ENCODE measurements at regions not wholly inside any gene's neighbourhood (a gene's known extent, or its start where the extent isn't known, plus 50 kb on each side); places are given as distances from the start of the nearest gene placed in this dataset.

DNA sequence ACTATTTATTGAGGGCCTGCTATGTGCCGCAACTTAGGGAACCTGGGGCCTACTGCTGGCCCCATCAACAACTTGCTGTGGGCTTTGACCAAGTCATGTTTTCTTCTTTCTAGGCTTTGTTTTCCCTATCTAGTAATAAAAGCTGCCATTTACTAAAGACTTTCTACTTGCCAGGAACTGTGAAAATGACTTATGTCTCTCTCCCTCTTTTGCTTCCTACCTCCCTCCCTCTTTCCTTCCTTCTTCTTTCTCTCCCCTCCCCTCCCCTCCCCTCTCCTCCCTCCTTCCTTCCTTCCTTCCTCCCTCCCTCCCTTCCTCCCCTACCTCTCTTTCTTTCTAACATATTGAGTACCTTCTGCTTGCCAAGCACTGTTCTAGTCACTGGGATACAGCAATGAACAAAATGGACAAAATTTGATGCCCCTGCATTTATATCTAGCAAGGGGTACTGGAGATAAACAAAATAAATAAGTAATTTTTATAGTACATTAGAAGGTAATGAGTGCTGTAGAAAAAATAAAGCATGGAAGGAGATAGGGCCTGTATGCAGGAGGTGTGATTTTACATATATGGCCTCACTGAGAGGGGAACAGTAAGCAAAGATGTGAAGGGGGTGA, 170.3 kb upstream of the USP24 start:
- no CpG with 5 or more reads among the region's 1 CpG for WGBS (ENCODE audit: insufficient coverage, insufficient read length)
- no peak overlapping the region for H3K27ac ChIP-seq (ENCODE audit: low read length)
- no peaks in the 10 kb centered on the region for H3K4me1 ChIP-seq (ENCODE audit: control insufficient read depth, insufficient read depth, low read length)
- no peaks in the 10 kb centered on the region for H3K27me3 ChIP-seq (ENCODE audit: control insufficient read depth, insufficient read depth, low read length)
- H3K9me3 ChIP-seq (ENCODE audit: control insufficient read depth, insufficient read depth, low read length) = no peaks in the 10 kb centered on the region
- no peak overlapping the region for H3K4me3 ChIP-seq (ENCODE audit: low read length)
- no peak for DNase-seq (ENCODE audit: low read depth, low spot score)
- H3K36me3 ChIP-seq (ENCODE audit: control insufficient read depth, insufficient read depth, low read length) = no peaks in the 10 kb centered on the region

DNA sequence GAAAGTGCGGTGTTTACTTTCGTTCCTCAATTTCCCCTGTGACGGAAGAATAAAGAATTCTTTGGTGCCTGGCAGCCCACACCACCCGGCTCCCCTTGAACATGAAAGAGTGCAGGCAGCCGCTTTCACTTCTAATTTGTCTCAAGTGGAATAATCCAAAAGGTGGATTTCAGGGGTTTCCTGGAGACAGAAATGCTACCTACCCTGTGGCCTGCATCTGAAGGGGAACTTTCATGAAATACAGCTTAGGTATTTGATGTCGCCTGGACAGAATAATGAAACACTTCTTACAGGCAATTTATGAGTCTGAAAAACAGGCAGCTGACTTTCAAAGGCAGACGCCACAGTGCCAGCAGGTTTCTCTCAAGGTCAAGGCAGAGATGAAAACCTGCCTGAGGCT, 169.5 kb upstream of the USP24 start:
- Histone ChIP-seq H3K36me3 (ENCODE audit: control insufficient read depth, insufficient read depth, low read length) (no peaks in the 10 kb centered on the region), H3K4me3 (ENCODE audit: low read length) (no peak overlapping the region), H3K4me1 (ENCODE audit: control insufficient read depth, insufficient read depth, low read length) (no peaks in the 10 kb centered on the region), H3K27me3 (ENCODE audit: control insufficient read depth, insufficient read depth, low read length) (no peaks in the 10 kb centered on the region), H3K27ac (ENCODE audit: low read length) (no peak overlapping the region), H3K9me3 (ENCODE audit: control insufficient read depth, insufficient read depth, low read length) (no peaks in the 10 kb centered on the region)
- no peak for DNase-seq (ENCODE audit: low read depth, low spot score)
- no CpG with 5 or more reads among the region's 7 CpGs for WGBS (ENCODE audit: insufficient coverage, insufficient read length)

DNA sequence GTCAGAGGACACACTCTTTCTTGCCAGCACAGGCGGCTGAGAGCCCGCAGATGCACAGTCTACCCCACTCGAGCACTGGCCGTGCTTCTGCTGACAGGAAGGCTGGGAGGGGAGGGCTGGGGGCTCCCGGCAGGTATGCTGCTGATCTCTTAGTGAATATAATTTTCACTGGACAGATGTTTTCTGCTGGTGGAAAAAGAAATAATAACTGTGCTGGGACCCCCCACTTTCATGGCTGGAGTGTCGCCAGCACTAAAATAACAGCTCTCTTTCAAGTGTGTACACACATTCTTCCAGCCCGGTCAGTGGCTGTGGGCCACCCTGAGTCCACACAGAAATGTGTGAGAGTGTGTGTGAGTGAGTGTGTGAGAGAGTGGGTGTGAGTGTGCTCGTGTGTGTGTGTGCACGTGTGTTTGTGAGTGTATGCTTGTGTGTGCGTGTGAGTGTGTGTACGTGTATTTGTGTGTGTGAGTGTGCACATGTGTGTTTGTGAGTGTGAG, 167.7 kb upstream of the USP24 start:
- no peaks in the 10 kb centered on the region for H3K27me3 ChIP-seq (ENCODE audit: control insufficient read depth, insufficient read depth, low read length)
- H3K36me3 ChIP-seq (ENCODE audit: control insufficient read depth, insufficient read depth, low read length) = no peaks in the 10 kb centered on the region
- no peak overlapping the region for H3K4me3 ChIP-seq (ENCODE audit: low read length)
- no peak overlapping the region for H3K27ac ChIP-seq (ENCODE audit: low read length)
- 100% methylated on average over 3 of the region's 11 CpGs for WGBS (ENCODE audit: insufficient coverage, insufficient read length)
- no peaks in the 10 kb centered on the region for H3K9me3 ChIP-seq (ENCODE audit: control insufficient read depth, insufficient read depth, low read length)
- no peak for DNase-seq (ENCODE audit: low read depth, low spot score)
- no peaks in the 10 kb centered on the region for H3K4me1 ChIP-seq (ENCODE audit: control insufficient read depth, insufficient read depth, low read length)

DNA sequence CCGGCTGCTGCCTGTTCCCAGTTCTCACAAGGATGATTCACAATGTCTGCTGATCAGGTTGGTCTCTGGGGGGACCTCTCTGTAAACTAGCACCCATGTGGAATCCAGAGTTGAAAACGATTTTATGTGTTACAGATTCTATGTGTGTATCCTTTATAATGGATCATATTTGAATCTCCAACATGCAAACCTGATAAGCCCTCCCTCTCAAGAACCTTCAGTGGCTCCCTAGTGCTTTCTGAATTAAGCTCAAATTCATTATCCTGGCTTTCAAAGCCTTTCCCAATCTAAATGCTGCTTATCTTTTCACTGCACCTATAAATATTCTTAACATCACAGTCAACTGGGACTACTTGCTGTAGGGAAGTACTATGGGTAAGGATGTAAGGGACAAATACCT, 166.8 kb upstream of the USP24 start:
- DNase-seq (ENCODE audit: low read depth, low spot score) = no peak
- WGBS (ENCODE audit: insufficient coverage, insufficient read length) = no CpG with 5 or more reads among the region's 2 CpGs
- Histone ChIP-seq H3K9me3 (ENCODE audit: control insufficient read depth, insufficient read depth, low read length) (no peaks in the 10 kb centered on the region), H3K27me3 (ENCODE audit: control insufficient read depth, insufficient read depth, low read length) (no peaks in the 10 kb centered on the region), H3K4me3 (ENCODE audit: low read length) (no peak overlapping the region), H3K27ac (ENCODE audit: low read length) (no peak overlapping the region), H3K4me1 (ENCODE audit: control insufficient read depth, insufficient read depth, low read length) (no peaks in the 10 kb centered on the region), H3K36me3 (ENCODE audit: control insufficient read depth, insufficient read depth, low read length) (no peaks in the 10 kb centered on the region)

DNA sequence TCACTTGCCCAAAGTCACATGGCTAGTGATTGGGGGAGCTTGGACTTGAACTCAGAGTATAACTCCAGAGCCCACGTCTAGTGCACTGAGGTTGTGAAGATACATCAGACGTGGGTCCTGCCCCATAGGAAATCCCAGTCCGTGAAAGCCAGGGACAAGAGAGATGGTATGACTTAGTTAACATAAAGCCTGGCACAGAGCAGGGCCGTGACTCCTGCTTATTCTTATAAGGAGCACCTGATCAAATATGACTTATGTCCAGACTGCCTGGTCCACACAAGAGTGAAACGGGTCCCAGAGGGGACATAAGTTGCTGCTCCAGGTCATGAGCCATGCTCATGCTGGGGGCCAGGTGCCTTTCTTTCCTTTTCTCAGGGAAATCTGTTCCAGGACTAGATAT, 166.3 kb upstream of the USP24 start:
- Histone ChIP-seq H3K9me3 (ENCODE audit: control insufficient read depth, insufficient read depth, low read length) (no peaks in the 10 kb centered on the region), H3K27me3 (ENCODE audit: control insufficient read depth, insufficient read depth, low read length) (no peaks in the 10 kb centered on the region), H3K4me1 (ENCODE audit: control insufficient read depth, insufficient read depth, low read length) (no peaks in the 10 kb centered on the region), H3K4me3 (ENCODE audit: low read length) (no peak overlapping the region), H3K36me3 (ENCODE audit: control insufficient read depth, insufficient read depth, low read length) (no peaks in the 10 kb centered on the region), H3K27ac (ENCODE audit: low read length) (no peak overlapping the region)
- no peak for DNase-seq (ENCODE audit: low read depth, low spot score)
- no CpG with 5 or more reads among the region's 5 CpGs for WGBS (ENCODE audit: insufficient coverage, insufficient read length)

DNA sequence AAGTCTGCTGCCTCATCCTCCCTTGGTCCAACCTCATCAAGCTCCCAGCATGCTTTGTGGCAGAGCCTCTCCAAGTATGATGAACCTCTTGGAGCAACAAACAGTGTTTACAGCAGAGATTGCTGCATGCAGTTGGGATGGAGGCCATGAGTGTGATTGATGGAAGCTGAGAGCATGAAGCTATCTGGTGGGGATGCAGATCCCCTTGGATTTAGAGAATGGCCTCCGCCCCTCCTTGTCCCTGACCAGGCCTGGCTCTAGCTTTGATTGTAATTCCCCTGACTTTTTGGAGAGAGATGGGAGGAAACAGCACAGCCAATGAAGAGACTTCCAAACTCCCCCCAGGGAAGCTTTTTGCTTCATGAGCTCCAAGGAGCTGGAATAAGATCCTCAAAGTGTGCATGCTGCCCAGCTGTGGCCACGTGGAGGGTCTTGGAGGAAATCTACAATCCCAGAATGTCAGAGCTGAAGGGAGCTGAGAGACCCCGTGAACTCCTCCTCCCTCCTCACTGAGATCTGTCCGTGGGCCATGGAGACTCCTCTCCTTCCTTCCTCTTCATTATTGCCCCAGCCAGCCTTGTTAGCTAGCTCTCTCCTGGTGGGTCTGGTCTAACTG, 165.3 kb upstream of the USP24 start:
- Histone ChIP-seq H3K36me3 (ENCODE audit: control insufficient read depth, insufficient read depth, low read length) (no peaks in the 10 kb centered on the region), H3K27me3 (ENCODE audit: control insufficient read depth, insufficient read depth, low read length) (no peaks in the 10 kb centered on the region), H3K9me3 (ENCODE audit: control insufficient read depth, insufficient read depth, low read length) (no peaks in the 10 kb centered on the region), H3K27ac (ENCODE audit: low read length) (no peak overlapping the region), H3K4me3 (ENCODE audit: low read length) (no peak overlapping the region), H3K4me1 (ENCODE audit: control insufficient read depth, insufficient read depth, low read length) (no peaks in the 10 kb centered on the region)
- no CpG with 5 or more reads among the region's 4 CpGs for WGBS (ENCODE audit: insufficient coverage, insufficient read length)
- no peak for DNase-seq (ENCODE audit: low read depth, low spot score)

DNA sequence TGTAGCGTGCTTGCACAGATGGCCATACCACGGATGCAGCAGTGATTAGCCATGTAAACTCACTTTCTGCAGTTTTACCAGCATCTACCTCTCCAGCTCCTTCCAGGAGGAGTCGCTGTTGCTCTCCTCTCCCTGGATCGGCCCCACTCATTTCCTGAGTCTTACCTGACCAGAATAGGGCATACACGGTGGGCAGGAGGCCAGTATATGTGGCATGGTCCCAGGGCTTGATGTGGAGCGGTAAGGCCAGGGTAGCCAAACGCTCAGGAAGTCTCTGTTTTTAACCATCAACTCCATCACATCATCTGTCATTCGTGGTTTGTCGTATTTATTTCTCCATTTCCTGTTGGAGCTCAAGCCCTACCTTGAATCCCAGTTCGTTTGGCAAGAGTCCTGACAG, 163.4 kb upstream of the USP24 start:
- no CpG with 5 or more reads among the region's 10 CpGs for WGBS (ENCODE audit: insufficient coverage, insufficient read length)
- no peaks in the 10 kb centered on the region for H3K36me3 ChIP-seq (ENCODE audit: control insufficient read depth, insufficient read depth, low read length)
- no peaks in the 10 kb centered on the region for H3K4me1 ChIP-seq (ENCODE audit: control insufficient read depth, insufficient read depth, low read length)
- H3K4me3 ChIP-seq (ENCODE audit: low read length) = no peak overlapping the region
- no peaks in the 10 kb centered on the region for H3K9me3 ChIP-seq (ENCODE audit: control insufficient read depth, insufficient read depth, low read length)
- peak; percentile 61 for DNase-seq (ENCODE audit: low read depth, low spot score)
- no peak overlapping the region for H3K27ac ChIP-seq (ENCODE audit: low read length)
- no peaks in the 10 kb centered on the region for H3K27me3 ChIP-seq (ENCODE audit: control insufficient read depth, insufficient read depth, low read length)

DNA sequence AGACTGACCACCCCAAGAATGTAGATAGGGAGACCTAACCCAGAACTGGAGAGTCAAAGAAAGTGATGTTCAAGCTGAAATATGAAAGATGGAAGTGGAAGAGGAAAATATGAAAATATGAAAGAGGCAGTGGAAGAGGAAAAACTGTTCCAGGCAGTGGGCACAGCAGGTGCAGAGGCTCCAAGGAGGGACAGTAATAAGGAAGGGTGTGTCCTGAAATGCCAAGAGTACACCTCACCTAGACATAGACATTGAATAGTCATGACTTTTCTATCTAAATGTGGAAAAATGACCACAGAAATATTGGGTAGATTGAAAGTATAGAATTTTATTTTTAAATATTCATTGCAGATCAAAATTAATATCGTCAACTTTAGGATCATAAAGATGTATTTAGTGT, 161.7 kb upstream of the USP24 start:
- H3K36me3 ChIP-seq (ENCODE audit: control insufficient read depth, insufficient read depth, low read length) = no peaks in the 10 kb centered on the region
- H3K9me3 ChIP-seq (ENCODE audit: control insufficient read depth, insufficient read depth, low read length) = no peaks in the 10 kb centered on the region
- H3K27me3 ChIP-seq (ENCODE audit: control insufficient read depth, insufficient read depth, low read length) = no peaks in the 10 kb centered on the region
- WGBS (ENCODE audit: insufficient coverage, insufficient read length) = no CpG with 5 or more reads among the region's 1 CpG
- no peak overlapping the region for H3K4me3 ChIP-seq (ENCODE audit: low read length)
- DNase-seq (ENCODE audit: low read depth, low spot score) = no peak
- H3K4me1 ChIP-seq (ENCODE audit: control insufficient read depth, insufficient read depth, low read length) = no peaks in the 10 kb centered on the region
- no peak overlapping the region for H3K27ac ChIP-seq (ENCODE audit: low read length)

DNA sequence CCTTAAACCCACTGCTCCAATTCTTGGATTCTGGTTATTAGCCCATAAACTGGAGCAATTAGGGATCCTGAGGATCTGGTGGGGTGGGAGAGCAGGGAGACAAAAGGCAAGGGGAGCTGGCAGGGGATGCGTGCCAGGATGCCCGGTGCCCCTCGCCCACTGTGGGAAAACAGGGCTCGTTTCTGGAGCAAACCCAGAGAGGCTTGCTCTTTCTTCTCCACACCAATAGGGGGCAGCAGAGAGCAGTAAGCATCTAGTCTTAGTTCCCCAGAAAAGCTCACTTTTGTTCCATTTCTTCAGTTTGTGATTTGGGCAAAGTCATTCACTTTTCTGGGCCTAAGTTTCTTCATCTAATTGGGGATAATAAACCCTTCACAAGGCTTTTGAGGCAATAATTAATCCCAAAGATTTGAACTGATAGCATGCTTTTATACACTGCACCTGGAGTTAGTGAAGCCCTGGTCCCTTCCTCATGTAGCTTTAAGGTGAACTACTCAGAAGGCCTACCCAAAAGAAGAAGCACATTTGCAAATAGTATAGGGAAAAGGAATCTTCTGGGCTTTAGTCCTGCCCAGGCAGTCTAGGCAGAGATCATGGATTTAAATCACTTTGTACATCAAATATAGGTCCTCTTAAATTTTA, 160.6 kb upstream of the USP24 start:
- no peak overlapping the region for H3K27ac ChIP-seq (ENCODE audit: low read length)
- H3K9me3 ChIP-seq (ENCODE audit: control insufficient read depth, insufficient read depth, low read length) = no peaks in the 10 kb centered on the region
- H3K36me3 ChIP-seq (ENCODE audit: control insufficient read depth, insufficient read depth, low read length) = no peaks in the 10 kb centered on the region
- no peaks in the 10 kb centered on the region for H3K27me3 ChIP-seq (ENCODE audit: control insufficient read depth, insufficient read depth, low read length)
- no peak overlapping the region for H3K4me3 ChIP-seq (ENCODE audit: low read length)
- H3K4me1 ChIP-seq (ENCODE audit: control insufficient read depth, insufficient read depth, low read length) = no peaks in the 10 kb centered on the region
- no CpG with 5 or more reads among the region's 4 CpGs for WGBS (ENCODE audit: insufficient coverage, insufficient read length)
- DNase-seq (ENCODE audit: low read depth, low spot score) = peak; percentile 47

DNA sequence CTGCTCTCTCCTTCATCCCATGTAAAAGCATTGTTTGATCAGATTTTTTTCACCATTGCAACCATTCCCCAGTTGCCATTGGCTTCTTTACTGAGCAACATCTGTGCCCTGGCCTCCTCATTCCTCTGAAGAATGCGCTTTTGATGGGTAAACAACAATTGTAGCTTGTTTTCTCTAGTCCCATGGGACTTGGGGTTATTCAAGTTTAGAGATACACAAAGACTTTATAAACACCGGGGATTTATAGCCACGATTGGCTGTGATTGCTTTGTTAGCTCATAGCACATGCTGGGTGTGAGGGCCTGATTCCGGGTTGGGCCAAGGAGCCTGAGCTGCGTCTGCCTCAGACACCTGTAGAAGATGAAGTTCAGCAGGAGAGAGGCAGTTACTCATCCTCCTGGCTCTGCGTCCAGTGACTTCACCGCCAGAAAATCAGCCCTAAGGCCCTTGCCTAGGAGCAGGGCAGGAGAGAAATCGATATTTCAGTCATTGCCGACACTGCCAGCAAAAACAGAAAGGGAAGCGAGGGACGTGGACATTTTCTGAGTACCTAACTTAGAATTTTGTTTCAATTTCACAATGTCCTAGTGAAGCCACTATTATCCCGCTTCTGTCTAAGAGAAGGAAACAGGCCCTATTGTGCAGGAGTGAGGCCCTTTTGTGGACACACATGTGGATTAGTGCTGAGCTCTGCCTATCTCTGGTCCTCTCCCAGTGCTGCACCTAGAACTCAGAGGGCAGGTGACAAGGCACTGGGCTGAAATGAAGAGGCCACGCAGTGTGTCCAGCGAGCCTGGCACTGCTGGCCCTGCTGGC, 159.8 kb upstream of the USP24 start:
- Histone ChIP-seq H3K36me3 (ENCODE audit: control insufficient read depth, insufficient read depth, low read length) (no peaks in the 10 kb centered on the region), H3K4me3 (ENCODE audit: low read length) (no peak overlapping the region), H3K27me3 (ENCODE audit: control insufficient read depth, insufficient read depth, low read length) (no peaks in the 10 kb centered on the region), H3K9me3 (ENCODE audit: control insufficient read depth, insufficient read depth, low read length) (no peaks in the 10 kb centered on the region), H3K27ac (ENCODE audit: low read length) (no peak overlapping the region), H3K4me1 (ENCODE audit: control insufficient read depth, insufficient read depth, low read length) (no peaks in the 10 kb centered on the region)
- WGBS (ENCODE audit: insufficient coverage, insufficient read length) = no CpG with 5 or more reads among the region's 14 CpGs
- DNase-seq (ENCODE audit: low read depth, low spot score) = no peak
